ENCODE measurements at regions not wholly inside any gene's neighbourhood (a gene's known extent, or its start where the extent isn't known, plus 50 kb on each side); places are given as distances from the start of the nearest gene placed in this dataset.
A peak's percentile ranks its signal among the peaks of the same experiment; 100 is the strongest.

DNA sequence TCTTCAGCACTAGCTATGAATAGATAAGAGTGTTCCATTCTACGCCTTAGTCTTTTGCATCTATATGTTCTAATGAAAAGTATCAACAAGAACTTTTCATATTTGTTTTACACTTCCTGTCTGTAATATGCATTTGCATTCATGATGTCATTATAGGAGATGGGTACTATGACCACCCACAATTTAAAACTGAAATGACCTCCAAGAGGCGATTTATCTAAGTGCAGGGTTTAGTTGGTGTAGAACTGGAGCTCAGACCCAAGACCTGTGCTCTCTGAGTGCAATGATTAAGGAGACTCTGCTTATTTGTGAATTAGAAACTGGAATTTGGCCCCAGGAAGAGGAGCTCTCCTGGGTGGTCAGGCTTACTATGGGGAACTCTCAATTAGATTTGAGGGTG, 289.1 kb downstream of the ETS1 start:
- no peak for DNase-seq

DNA sequence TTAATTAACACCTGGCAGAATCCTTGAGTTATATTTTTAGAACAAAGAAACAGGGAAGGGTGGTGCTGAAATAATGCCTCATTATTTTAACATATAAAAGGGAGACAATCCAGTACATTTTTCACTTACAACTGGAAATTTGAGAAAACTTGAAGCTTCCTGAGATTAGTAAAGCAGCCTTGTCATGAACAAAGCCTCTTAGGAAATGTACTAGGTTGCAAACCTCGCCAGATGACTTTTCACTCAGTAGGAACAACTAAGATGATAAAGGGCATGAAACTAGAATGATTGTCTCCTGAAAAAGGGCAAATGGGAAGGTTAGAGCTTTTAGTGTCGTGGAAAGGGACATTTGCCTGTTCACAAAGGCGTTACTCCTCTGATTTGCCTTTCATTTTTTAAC, 289.6 kb downstream of the ETS1 start:
- no peak for DNase-seq

DNA sequence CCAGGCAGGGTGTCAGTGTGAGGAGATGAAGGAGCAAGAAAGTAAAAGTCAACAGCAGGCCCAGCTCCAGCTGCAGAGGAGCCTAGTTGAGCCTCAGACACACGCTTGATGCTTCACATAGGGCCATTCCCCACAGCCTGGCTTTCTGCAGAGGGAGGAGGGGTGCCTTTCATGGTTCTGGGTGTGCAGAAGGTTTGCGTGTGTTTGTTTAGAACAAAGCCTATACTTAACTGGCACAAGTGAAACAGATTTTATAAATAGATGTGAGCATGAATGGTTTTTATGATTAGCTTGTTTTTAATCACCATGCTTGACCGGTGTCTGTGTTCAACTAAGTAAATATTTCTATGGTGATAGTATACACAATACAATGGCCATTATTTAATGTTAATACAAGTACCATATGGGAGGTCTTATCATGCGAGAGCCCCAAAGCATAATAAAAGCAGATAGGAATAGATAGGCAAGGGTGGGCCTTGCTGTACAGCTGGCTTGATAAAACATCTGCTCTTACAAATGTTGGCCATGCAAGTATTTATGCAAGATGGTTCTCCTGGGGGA, 290.2 kb downstream of the ETS1 start:
- no peak for DNase-seq

DNA sequence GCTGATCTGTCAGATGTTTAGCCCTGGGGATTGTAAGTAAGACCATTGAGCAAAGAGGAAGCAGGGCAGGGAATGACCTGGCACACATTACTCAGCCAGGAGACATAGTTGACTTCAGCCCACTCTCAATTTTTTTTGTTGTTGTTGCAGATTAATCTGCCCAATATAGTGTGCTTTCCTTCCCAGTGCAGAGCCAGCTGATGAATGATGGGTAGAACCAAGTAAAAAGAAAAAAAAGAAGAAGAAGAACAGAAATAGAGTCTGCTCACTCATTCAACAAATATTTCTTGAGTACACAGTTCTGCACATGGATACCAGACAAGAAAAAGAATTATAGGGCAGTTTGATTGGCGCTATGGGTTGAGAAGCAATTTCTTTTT, 292.7 kb downstream of the ETS1 start:
- DNase-seq, result no peak

DNA sequence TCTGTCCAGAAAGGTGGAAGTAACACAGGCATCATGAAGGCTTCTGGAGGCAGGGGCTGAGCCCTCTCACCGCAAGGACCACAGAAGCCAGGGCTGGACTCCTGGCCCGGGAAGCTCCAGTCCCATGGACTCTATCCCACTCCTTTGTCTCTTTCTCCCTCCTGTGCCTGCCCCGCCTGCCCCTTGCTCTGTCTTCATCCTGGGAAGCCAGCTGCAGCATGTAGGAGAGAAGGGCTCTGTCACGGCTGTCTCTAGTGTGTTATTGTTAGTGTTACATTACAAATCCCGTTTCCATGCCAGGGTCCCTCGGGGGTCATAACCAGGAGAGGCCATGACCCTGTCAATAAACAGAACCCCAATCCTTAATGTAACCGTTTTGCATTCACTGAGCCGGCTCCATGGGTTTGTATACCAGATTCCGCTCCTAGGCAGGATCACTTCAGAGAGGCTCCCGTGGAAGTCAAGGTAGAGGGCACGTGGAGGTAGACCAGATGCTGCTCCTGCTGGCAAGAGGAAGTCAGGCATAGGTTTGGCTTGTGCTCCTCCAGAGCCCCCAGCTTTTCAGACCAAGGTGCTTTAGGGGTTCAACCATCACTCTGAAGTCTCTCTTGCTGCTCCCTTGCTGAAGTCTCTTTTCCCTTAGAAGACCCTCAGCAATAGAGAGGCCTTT, 293.2 kb downstream of the ETS1 start:
- no peak for DNase-seq

DNA sequence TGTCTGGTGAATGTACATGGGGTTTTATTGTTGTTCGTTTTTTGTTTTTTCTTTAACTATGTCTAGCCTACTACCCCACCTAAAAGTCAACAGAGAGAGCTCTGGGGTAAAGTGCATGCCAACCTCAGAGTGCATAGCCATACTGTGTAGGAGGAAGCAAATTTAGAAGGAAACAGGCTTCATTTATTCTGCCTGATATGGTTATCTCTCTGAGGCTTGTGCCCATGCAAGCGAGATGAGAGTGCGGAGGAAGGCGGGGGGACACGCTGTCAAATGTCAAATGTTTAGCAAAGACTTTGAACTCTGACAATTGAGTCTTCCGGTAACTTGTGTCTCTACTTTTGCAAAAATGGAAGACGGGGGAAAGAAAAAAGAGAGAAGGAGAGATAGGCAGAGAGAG, 295.5 kb downstream of the ETS1 start:
- peak in 1 of 2 donors; percentile 79 for DNase-seq

DNA sequence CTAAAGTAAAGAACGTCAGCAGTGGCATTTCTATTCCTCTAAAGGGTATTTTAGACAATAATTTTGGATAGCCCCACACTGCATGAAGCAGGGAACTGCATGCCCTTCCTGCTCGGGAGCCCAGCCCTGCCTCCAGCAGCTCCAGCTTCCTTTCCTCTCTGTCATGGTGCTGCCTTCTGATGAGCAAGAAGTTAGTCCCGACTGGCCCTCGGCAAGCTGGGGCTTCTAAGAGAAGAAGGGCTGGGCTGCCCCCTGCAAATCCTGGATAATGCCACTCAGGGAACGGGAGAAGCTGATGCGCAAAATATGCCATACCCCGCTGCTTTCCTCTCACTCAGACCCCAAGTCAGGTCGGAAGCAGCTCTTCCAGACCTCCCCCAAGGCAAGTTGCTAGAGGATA, 296.4 kb downstream of the ETS1 start:
- DNase-seq, result no peak

DNA sequence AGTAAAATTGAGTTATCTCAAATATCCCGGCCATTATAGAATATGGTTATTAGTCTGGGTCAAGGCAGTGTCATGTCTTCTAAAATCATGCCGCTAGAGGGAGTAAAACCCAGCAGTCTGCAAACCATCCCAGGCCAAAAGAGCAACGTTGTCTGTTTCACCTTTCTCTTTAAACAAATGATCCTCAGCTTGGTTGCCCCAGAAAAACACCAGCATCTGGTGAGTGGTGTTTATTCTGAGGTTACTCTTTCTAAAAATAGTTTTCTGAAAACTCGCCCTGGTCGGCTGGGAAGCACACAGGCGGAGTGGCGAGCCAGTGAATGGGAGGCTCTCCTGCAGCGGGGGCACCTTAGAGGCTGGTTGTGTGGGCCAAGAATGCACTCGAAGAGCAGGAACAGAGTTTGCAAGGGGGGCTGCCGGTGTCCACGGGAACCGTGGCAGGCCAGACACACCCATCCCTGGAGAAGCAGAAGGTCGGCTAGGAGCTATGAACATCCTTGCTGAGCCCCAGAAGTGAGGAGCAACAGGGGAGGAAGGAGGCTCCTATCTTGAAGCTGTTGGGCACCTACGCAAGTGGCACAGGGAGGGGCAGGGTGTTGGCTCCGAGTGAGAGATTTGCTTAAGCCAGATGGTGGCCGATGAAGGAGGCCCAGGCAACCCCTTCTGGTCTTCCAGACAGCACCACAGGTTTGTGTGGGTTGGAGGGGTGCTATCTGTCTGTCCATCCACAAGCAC, 297.1 kb downstream of the ETS1 start:
- DNase-seq, result peak in 1 of 2 donors; percentile 85

DNA sequence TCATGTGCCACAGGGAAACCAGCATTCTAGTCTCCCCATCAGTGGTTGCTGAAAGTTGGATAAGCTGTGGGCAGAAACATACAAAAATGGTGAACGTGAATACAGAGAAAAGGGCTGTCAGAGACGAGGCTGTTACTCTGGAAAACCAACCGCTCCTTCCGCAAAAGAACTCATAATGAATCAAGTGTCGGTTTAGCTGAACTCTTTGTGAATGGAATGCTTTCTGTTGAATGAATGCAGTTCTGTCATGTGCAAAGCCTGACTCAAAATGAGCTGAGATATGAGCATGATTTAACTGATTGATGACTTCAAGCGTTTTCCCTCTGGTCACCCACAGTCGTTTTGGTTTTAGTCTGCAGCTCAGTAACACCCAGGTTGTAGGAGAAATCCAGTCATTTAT, 298.3 kb downstream of the ETS1 start:
- DNase-seq, result no peak

DNA sequence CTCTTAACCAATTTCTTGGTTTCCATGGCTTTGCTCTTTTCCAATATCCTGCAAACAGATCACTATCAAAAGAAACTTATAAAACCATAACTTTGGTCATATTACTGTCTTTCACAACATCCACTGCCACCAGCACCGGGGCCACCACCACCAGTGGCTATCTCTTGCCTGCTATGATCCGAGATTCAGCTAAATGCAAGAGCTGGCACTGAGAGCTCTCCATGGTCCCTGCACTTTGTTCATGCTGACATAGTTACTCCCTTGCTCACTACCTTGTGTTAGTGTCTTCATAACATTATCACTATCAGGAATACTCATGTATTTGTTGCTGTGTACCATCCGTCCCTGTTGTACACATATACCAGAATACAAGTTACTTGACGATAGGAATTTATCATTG, 299.0 kb downstream of the ETS1 start:
- no peak for DNase-seq

DNA sequence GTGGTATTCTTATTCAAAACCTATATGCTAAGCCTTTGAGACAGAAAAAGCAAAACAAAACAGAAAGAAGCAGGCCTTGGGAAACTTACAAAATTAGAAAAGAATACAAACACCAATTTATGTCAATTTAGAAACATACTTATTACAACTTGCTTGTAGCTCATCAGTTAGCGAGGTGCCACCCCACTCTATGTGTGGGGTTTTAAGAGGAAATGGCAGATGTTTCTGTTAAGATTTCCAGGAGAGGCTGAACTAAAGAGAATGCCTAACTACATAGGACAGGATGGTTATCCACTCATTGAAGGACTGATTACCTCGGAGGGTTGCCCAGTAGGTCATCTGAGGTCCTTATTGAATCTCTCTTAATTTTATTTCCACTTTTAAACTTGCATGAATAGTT, 302.0 kb downstream of the ETS1 start:
- DNase-seq, result peak in 1 of 2 donors; percentile 48

DNA sequence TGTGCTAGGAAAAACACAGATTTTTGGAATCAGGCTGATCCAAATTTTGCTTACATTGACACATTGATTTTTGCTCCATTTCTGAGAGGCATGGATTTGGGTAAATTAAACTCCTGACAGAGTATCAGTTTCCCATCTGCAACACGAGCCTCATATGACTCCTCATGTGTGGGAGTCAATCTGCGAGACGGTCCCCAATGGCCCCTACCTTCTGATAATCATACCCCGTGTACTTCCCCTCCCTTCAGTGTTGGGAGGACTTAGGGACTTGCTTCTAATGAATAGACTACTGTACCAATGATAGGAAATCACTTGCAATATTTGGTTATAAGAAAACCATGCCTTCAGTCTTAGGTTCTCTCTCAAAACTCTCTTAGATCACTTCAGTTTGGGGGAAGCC, 302.7 kb downstream of the ETS1 start:
- no peak for DNase-seq

DNA sequence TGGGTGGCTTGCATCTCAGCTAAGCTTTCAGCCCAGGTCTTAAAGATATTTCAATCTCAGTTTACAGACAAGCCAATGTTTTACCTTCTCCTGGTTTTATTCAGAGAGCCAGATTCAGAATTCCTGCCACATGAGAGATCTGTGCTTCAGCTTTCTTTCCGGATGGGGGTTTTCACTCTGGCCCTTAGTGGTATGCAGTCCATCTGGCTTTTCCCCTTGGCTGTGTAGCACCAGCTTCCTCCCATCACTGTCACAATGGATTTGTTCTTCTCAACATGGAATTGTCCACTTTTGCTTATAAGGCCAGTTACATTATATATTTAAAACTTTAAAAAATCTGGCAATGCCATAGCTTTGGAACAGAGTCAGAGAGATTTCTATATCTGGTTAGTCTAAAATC, 303.9 kb downstream of the ETS1 start:
- DNase-seq, result no peak

DNA sequence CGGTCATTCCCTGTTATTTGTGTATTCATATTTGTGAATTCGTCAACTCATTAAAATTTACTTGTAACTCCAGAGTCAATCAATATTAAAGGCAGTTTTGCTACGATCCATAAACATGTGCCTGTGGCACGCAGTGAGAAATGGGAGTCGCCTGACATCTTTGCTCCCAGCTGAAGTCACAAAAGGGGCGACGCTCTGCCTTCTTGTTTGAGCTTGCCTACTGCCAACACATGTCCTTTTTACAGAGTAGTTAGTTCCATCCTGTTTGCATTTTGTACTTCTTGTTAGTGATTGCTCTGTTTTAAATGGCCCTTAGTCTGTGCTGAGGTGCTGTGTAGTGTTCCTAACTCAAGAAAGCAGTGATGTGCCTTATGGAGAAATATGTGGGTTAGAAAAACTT, 305.3 kb downstream of the ETS1 start:
- DNase-seq, result no peak

DNA sequence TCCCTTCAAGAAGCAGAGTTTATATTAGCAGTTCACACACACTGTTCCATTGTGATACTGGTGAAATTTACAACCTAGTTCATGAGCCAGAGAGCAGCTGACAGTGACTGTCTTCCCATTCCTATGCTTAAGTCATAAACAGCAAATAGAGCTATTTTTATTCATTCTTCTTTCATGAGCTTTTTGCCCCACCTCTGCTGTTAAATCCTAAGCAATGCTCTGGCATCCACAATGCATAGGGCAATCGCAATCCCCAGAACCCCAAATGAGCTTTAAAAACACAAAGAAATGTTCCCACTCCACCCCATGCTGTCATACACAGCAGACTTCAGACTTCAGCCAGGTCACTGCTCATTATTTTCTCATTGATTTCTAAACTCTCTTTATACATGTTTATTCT, 307.5 kb downstream of the ETS1 start:
- no peak for DNase-seq

DNA sequence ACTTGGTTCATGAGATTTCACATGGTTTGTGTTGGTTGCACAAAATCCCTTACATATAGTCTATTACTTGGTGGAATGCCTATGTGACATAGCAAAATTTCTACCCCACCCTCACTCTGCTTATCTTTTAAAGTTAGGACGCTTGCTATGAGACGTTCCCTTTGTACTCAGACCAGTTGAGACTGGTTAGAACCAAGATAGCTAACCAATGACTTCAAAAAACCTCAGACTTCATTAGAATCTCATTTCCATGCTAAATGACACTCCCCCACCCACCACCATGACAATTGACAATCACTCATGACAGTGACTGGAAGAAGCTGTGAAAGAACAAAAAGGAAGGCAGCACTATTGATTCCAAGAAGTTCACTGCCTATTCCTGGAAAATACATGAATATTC, 313.6 kb downstream of the ETS1 start:
- DNase-seq, result no peak

DNA sequence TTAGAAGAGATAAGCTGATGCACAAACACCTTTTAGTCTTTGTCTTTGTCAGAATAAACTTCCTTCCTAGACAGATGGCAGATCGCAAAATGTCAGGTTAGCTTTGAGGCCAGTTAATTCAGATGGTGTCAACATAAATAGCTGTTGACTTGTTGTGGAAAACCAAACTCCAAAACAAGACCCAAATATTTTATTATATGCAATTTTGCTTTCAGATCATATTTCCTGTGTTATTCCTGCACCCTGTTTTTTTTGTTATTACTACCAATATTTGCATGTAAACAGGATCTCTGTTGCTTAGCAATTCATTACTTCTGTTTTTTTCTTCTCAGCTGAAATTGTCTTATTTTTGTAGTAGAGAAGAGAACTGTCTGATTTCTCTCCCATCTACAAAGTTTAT, 316.0 kb downstream of the ETS1 start:
- peak in 1 of 2 donors; percentile 51 for DNase-seq

DNA sequence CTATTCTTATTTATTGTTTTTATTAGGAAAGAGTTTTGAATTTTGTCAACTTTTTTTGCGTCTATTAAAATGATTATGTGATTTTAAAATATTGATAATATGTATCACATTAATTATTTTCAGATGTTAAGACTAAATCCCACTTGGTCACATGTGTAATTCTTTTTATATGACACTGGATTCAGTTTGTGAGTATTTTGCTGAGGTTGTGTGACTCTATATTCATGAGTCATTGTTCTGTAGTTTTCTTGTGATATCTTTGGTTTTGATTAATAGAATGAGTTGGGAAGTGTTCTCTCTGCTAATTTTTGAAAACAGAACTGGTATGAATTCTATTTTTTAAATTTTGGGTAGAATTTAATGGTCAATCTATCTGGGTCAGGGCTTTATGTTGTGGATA, 317.9 kb downstream of the ETS1 start:
- peak in 1 of 2 donors; percentile 22 for DNase-seq

DNA sequence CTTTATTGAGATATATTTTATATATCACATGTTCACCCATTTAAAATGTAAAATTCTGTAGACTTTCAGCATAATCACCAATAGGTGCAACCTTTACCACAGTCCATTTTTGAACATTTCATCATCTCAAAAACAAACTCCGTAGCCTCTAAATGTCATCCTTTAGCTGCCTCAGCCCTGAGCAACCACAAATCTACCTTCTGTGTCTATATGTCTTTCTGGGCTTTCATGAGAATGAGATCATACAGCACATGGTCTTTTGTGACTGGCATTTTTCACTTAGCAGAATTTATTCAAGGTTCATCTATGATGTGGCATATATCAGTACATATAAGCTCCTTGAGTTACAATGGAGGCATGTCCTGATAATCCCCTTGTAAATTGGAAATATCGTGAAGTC, 320.5 kb downstream of the ETS1 start:
- no peak for DNase-seq

DNA sequence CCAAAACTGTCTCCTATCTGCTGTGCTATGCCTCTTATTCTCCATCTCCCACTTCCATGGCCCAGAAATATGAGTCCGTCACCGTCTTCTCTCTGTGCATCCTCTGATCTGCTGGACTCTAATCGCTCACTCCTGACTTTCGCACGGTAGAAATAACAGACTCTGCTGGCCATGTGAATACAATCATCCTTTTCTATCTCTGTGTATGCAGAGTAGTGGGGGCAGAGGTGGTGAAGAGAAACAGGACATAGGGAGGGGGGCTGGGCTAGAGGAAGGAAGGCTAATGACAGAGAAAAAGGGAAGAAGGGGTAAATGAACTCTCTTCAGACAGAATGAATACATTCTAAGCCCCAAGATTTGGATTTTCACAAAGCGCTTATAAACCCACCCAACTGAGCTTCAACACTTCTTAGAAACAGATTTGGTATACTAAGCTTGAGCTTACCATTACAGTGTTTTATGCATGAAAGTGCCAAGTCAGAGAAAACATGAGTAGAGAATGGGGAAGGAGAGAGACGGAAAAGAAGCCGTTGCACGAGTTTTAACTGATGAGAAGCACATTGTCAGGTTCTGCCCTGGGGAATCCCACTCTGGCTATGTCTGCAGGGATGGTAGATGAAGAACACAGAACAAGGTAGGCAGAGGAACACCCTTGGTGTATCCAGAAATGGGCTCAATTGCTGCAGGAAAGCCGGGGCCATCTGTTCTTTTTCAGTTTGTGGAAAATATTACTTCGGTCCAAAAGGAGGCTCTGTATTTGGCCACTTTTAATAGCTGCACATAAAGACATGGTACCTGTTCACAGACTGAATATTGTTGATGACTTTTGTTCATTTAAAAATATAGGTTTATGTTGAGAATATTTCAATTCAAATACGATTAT, 324.7 kb downstream of the ETS1 start:
- peak in 1 of 2 donors; percentile 60 for DNase-seq

DNA sequence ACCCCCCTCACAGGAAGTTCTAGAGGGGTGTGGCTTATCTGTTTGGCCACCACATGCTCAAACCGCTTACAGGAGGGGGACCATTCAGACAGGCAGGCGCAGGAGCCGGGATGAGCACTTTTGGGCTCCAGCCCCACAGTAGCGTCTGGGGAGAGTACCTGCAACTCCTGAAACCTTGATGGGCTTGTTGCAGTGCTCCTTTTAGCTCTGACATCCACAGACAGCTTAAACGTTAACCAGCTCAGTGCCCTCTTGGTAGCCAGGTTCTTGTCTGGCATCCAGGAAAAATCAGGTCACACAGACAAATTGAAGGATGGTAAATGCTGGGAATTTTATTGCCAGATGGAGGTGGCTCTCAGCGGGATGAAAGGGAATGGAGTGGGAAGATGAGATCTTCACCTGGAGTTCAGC, 326.3 kb downstream of the ETS1 start:
- DNase-seq, result no peak

DNA sequence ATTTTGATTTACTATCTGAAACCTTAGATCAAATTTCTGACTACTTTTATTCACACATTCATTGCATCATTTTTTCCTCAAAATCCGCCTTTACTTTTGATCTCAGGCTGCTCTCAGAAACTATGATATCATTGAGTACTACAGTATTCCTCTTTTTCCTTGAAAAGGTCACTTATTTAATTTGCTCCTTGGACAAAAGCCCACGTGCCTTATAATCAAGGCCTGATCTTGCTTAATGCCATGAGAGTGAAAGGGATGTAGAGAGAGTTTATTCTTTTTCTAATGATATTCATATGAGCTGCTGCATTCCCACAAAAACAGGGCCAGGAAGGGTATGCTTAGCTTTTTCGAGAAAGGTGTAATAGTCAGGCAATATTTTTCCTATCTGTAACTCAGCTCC, 327.0 kb downstream of the ETS1 start:
- DNase-seq, result no peak

DNA sequence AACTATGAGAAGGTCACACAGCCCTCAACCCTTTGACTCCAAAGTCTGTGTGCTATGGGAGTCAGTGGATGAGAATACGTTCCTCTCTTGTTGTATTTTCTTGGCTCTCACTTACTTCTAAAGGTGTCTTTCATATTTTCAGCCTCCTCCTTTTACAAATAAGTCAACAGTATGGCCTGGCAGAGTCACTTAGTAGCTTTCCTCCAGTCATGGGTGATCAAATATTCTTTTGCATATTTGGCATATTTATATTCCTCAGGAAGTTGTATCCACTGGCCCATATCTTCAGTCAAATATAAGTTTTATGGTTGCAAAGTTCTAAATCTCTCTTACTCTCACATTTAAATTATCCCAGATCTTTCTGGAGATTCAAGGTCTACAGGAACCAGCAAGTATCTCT, 327.5 kb downstream of the ETS1 start:
- no peak for DNase-seq

DNA sequence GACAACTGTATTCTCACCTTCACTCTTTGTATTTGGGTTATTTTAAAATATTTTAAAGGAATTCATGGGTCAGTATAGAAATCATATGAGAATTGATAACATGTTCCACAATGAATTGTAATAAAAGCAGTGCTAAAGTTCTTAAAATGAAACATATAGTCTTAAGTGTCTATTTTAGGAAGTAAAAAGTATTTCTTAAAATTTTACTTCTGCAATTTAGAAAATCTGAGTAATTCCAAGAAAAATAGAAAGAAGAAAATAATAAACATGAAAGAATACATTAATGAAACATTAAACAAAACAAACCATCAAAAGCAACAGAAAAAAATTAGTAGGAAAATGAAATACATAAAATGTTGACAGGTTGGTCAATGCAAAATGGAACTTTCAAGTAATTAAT, 332.4 kb downstream of the ETS1 start:
- no peak for DNase-seq
